ENCODE measurements at regions not wholly inside any gene's neighbourhood (a gene's known extent, or its start where the extent isn't known, plus 50 kb on each side); places are given as distances from the start of the nearest gene placed in this dataset.

DNA sequence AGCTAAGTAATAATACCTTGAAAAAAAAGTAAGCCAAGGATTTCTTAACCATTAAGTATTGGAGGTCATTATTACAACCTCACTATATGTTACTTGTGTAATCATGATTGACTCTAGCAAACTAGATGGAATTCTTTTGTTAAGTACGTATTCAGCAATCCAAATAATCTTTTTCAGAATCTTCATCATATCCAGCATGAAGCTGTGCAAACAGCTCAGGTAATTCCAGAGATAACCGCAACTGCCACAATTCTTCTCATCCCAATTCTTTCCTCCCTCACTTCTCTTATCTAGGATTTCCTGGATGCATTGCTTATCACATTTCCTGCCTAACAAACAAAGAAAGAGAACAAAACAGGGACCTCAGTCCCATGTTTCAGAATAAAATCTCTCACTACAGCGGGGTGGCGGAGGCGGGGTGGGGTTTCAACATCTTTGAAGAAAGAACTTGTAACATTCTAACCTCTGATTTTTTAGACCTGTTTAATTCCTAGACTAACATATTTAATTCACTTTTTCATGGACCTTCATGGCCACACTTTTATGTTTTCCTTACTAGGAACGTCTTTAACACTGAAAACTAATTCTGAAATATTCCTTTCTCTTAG is 156.5 kb downstream of the POM121L12 start:
- no peak overlapping the region for H3K4me3 ChIP-seq
- ATAC-seq (no peak), DNase-seq (no peak)
- TF ChIP-seq, protein P1, sequence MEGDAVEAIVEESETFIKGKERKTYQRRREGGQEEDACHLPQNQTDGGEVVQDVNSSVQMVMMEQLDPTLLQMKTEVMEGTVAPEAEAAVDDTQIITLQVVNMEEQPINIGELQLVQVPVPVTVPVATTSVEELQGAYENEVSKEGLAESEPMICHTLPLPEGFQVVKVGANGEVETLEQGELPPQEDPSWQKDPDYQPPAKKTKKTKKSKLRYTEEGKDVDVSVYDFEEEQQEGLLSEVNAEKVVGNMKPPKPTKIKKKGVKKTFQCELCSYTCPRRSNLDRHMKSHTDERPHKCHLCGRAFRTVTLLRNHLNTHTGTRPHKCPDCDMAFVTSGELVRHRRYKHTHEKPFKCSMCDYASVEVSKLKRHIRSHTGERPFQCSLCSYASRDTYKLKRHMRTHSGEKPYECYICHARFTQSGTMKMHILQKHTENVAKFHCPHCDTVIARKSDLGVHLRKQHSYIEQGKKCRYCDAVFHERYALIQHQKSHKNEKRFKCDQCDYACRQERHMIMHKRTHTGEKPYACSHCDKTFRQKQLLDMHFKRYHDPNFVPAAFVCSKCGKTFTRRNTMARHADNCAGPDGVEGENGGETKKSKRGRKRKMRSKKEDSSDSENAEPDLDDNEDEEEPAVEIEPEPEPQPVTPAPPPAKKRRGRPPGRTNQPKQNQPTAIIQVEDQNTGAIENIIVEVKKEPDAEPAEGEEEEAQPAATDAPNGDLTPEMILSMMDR (IDR thresholded peaks at IDR 0.05), result no peak
- H3K36me3 ChIP-seq (ENCODE audit: insufficient read depth in 1 of 2, low read depth in 1 of 2), result no peaks in the 10 kb centered on the region
- H3K9me3 ChIP-seq, result no peaks in the 10 kb centered on the region
- H3K27ac ChIP-seq, result no peak overlapping the region
- no peaks in the 10 kb centered on the region for H3K27me3 ChIP-seq (ENCODE audit: insufficient read depth in 3 of 3, low read length in 2 of 3)
- intact Hi-C loops (cut with DNase I), result no loop called here
- 76 to 81% (median 81%) methylated on average over 6 of the region's 6 CpGs for WGBS, 3 donors
- no peaks in the 10 kb centered on the region for H3K4me1 ChIP-seq

DNA sequence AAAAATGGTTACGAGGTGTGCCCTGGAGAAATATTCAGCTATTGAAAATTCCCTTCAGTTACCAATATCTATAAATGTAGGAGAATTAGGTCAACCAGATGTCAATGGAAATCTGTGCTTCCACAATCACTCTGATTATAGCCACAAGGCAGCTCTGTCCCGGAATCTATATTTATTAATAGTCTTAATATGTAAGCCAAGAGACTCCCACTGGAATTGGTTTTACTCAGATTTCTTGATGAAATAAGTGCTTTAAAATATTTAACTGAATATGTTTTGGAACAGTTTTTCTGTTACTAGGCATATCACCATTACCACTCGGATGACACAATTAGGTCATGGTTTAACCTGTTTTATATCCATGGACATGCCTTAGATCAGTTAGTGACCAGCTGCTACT is 169.6 kb downstream of the POM121L12 start:
- no peak overlapping the region for H3K27ac ChIP-seq
- no peaks in the 10 kb centered on the region for H3K9me3 ChIP-seq
- no peak for ATAC-seq
- WGBS, 3 donors, result 52 to 69% (median 53%) methylated on average over 3 of the region's 3 CpGs
- intact Hi-C loops (cut with DNase I), result no loop called here
- DNase-seq, result no peak
- peaks cover 0 to 2% (median 0%) of the 10 kb centered on the region in 3 donors for H3K27me3 ChIP-seq (ENCODE audit: insufficient read depth in 3 of 3, low read length in 2 of 3)
- no peaks in the 10 kb centered on the region for H3K4me1 ChIP-seq
- TF ChIP-seq, protein P1 (IDR thresholded peaks at IDR 0.05), result no peak
- H3K36me3 ChIP-seq (ENCODE audit: insufficient read depth in 1 of 2, low read depth in 1 of 2), result no peaks in the 10 kb centered on the region
- no peak overlapping the region for H3K4me3 ChIP-seq

DNA sequence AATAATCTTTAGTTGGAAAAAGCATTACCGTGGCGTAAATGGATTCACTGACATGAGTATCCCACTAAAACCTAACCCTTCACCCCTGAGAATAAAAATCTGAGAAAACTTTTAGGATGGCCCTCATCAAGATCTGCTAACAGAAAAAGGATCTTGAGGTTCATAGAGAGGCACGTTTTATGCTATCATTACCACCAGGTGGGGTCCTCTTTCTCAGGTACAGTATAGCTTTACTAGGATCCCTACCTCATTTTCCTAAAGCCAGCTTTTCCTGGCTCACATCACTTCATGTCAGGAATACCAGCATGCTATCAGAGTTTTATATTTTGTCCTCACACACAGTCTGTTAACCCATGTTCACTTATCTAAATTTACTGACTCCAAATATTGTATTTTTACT is 173.7 kb downstream of the POM121L12 start:
- Histone ChIP-seq H3K9me3 (peaks cover 9% of the 10 kb centered on the region), H3K4me3 (no peak overlapping the region), H3K4me1 (no peaks in the 10 kb centered on the region), H3K27ac (no peak overlapping the region), H3K27me3 (ENCODE audit: insufficient read depth in 3 of 3, low read length in 2 of 3) (no peaks in the 10 kb centered on the region), H3K36me3 (ENCODE audit: insufficient read depth in 1 of 2, low read depth in 1 of 2) (no peaks in the 10 kb centered on the region)
- ATAC-seq (no peak), DNase-seq (no peak)
- TF ChIP-seq, protein P1 (IDR thresholded peaks at IDR 0.05), result no peak
- WGBS, 3 donors, result 73 to 81% (median 79%) methylated on average over 3 of the region's 3 CpGs
- intact Hi-C loops (cut with DNase I), result no loop called here

DNA sequence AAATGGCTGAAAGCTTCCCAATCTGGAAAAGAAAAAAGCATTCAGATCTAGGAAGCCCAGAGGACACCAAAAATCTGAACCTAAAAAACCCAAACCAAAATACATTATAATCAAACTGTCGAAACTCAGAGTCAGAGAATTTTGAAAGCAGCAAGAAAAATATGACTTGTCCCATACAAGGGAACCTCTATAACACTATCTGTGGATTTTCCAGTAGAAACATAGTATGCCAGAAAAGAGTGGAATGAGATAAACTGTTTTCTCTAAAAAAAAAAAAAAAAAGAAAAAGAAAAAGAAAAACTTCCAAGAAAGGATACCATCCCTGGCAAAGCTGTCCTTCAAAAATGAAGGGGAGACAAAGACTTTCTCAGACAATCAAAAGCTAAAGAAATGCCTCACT is 179.0 kb downstream of the POM121L12 start:
- Histone ChIP-seq H3K36me3 (ENCODE audit: insufficient read depth in 1 of 2, low read depth in 1 of 2) (no peaks in the 10 kb centered on the region), H3K27me3 (ENCODE audit: insufficient read depth in 3 of 3, low read length in 2 of 3) (peaks cover 0 to 3% (median 0%) of the 10 kb centered on the region in 3 donors), H3K4me3 (no peak overlapping the region), H3K4me1 (no peaks in the 10 kb centered on the region), H3K27ac (no peak overlapping the region), H3K9me3 (peaks cover 21% of the 10 kb centered on the region)
- no peak for ATAC-seq
- intact Hi-C loops (cut with DNase I), result no loop called here
- no peak for DNase-seq
- 82 to 84% (median 82%) methylated on average over 1 of the region's 1 CpG for WGBS, 3 donors
- TF ChIP-seq, protein P1 (IDR thresholded peaks at IDR 0.05), result no peak
